ENCODE measurements at regions not wholly inside any gene's neighbourhood (a gene's known extent, or its start where the extent isn't known, plus 50 kb on each side); places are given as distances from the start of the nearest gene placed in this dataset.

- TF ChIP-seq ZNF561 (tag by site-specific recombination; IDR thresholded peaks at IDR 0.05; ENCODE audit: borderline replicate concordance) (no peak), PATZ1 (tag by site-specific recombination; IDR thresholded peaks at IDR 0.05) (0 out of 2 replicates have a peak, but pooled peaks have one; percentile 44), ZNF521 (tag by site-specific recombination; IDR thresholded peaks at IDR 0.05) (no peak), ZNF660 (tag by site-specific recombination; IDR thresholded peaks at IDR 0.05) (0 out of 2 replicates have a peak, but pooled peaks have one; percentile 46), KLF10 (tag by site-specific recombination; IDR thresholded peaks at IDR 0.05) (no peak), ZNF366 (tag by site-specific recombination; conservative IDR thresholded peaks at IDR 0.05) (peak; percentile 90), ZNF184 (tag by site-specific recombination; IDR thresholded peaks at IDR 0.05) (peak; percentile 41; the same call in 1 of the 2 replicates), ZNF621 (tag by site-specific recombination; IDR thresholded peaks at IDR 0.05) (no peak)
- TF ChIP-seq, protein P1, sequence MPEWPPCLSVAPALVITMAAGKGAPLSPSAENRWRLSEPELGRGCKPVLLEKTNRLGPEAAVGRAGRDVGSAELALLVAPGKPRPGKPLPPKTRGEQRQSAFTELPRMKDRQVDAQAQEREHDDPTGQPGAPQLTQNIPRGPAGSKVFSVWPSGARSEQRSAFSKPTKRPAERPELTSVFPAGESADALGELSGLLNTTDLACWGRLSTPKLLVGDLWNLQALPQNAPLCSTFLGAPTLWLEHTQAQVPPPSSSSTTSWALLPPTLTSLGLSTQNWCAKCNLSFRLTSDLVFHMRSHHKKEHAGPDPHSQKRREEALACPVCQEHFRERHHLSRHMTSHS (tag by site-specific recombination; IDR thresholded peaks at IDR 0.05) = no peak
- TF ChIP-seq, protein P2, sequence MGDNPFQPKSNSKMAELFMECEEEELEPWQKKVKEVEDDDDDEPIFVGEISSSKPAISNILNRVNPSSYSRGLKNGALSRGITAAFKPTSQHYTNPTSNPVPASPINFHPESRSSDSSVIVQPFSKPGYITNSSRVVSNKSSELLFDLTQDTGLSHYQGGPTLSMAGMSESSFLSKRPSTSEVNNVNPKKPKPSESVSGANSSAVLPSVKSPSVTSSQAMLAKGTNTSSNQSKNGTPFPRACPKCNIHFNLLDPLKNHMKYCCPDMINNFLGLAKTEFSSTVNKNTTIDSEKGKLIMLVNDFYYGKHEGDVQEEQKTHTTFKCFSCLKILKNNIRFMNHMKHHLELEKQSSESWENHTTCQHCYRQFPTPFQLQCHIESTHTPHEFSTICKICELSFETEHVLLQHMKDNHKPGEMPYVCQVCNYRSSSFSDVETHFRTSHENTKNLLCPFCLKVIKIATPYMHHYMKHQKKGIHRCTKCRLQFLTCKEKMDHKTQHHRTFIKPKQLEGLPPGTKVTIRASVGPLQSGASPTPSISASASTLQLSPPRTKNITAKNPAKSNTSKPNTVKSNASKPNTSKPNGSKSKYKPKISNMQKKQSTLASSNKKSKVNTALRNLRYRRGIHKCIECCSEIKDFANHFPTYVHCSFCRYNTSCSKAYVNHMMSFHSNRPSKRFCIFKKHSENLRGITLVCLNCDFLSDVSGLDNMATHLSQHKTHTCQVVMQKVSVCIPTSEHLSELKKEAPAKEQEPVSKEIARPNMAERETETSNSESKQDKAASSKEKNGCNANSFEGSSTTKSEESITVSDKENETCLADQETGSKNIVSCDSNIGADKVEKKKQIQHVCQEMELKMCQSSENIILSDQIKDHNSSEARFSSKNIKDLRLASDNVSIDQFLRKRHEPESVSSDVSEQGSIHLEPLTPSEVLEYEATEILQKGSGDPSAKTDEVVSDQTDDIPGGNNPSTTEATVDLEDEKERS (tag by site-specific recombination; IDR thresholded peaks at IDR 0.05) = no peak
Measured at GRCh38 chr17:37848690-37849616, 75.3 kb upstream of the TBC1D3K start (continued).

GRCh38 chr17:37847811-37848331 is 76.3 kb upstream of the TBC1D3K start:
- POLR2A ChIA-PET = no interaction called here

More at GRCh38 chr17:37847811-37848331, 76.3 kb upstream of the TBC1D3K start:
- no peaks in the 10 kb centered on the region; a peak in 1 of 3 replicates for H3K36me3 ChIP-seq (ENCODE audit: control insufficient read depth in 2 of 2, insufficient read depth in 1 of 2, low read length in 2 of 2)
- no peaks in the 10 kb centered on the region for H3K9me3 ChIP-seq (ENCODE audit: control insufficient read depth, insufficient read depth, low read depth, low read length)
- H3K4me1 ChIP-seq (ENCODE audit: control insufficient read depth, insufficient read depth, low read length) = no peaks in the 10 kb centered on the region
- CTCF ChIA-PET = no interaction called here
- no peak overlapping the region for H3K4me3 ChIP-seq (ENCODE audit: low read depth, low read length)
- no peak overlapping the region for H3K27ac ChIP-seq (ENCODE audit: extremely low read depth, low read depth, low read length)
- TF ChIP-seq ZNF610 (tag by site-specific recombination; IDR thresholded peaks at IDR 0.05; ENCODE audit: borderline replicate concordance) (no peak), ZBTB49 (tag by site-specific recombination; IDR thresholded peaks at IDR 0.05; ENCODE audit: low read depth) (no peak), ZNF768 (tag by site-specific recombination; IDR thresholded peaks at IDR 0.05) (no peak), ZFP37 (tag by site-specific recombination; IDR thresholded peaks at IDR 0.05) (no peak), ZNF670 (tag by site-specific recombination; IDR thresholded peaks at IDR 0.05; ENCODE audit: low read depth) (no peak), ZNF10 (tag by site-specific recombination; IDR thresholded peaks at IDR 0.05) (no peak), ZNF837 (tag by site-specific recombination; IDR thresholded peaks at IDR 0.05) (no peak), ZNF274 (IDR thresholded peaks at IDR 0.05; ENCODE audit: low read length) (no peak), ZNF274 (tag by site-specific recombination; IDR thresholded peaks at IDR 0.05; ENCODE audit: borderline replicate concordance) (no peak), ZNF473 (tag by site-specific recombination; IDR thresholded peaks at IDR 0.05) (no peak)
- TF ChIP-seq, protein P3, sequence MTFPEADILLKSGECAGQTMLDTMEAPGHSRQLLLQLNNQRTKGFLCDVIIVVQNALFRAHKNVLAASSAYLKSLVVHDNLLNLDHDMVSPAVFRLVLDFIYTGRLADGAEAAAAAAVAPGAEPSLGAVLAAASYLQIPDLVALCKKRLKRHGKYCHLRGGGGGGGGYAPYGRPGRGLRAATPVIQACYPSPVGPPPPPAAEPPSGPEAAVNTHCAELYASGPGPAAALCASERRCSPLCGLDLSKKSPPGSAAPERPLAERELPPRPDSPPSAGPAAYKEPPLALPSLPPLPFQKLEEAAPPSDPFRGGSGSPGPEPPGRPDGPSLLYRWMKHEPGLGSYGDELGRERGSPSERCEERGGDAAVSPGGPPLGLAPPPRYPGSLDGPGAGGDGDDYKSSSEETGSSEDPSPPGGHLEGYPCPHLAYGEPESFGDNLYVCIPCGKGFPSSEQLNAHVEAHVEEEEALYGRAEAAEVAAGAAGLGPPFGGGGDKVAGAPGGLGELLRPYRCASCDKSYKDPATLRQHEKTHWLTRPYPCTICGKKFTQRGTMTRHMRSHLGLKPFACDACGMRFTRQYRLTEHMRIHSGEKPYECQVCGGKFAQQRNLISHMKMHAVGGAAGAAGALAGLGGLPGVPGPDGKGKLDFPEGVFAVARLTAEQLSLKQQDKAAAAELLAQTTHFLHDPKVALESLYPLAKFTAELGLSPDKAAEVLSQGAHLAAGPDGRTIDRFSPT (tag by site-specific recombination; IDR thresholded peaks at IDR 0.05) = no peak
